Bone marrow (tissue), 2 donors: ENCODE measurements at regions not wholly inside any gene's neighbourhood (a gene's known extent, or its start where the extent isn't known, plus 50 kb on each side); places are given as distances from the start of the nearest gene placed in this dataset.
"Not testable (repeated sequence)": the region's sequence is repeated elsewhere in the genome, so short reads cannot be mapped to it uniquely, and the experiment has no call there.

Experiments
- DNase-seq, 2 donors: peaks; one replicate each; lab custom pipeline; 2025; lab: John Stamatoyannopoulos, UW

- DNase-seq: no peak
These were observed 107.6 kb upstream of the ZBTB20 start for GRCh38 chr3:115254492-115255196.

- DNase-seq: no peak
These were observed 108.1 kb upstream of the ZBTB20 start for GRCh38 chr3:115255197-115255585.

GRCh38 chr3:115270849-115271248, 123.8 kb upstream of the ZBTB20 start:
- DNase-seq: no peak

GRCh38 chr3:115272036-115272824, 125.1 kb upstream of the ZBTB20 start:
- no peak for DNase-seq

GRCh38 chr3:115275896-115276295, 128.8 kb upstream of the ZBTB20 start:
- no peak for DNase-seq

- DNase-seq: no peak
These were observed 132.9 kb upstream of the ZBTB20 start for GRCh38 chr3:115279939-115280338.

- DNase-seq: no peak
These were observed 133.4 kb upstream of the ZBTB20 start for GRCh38 chr3:115280506-115280905.

GRCh38 chr3:115281697-115282675, 134.9 kb upstream of the ZBTB20 start:
- DNase-seq: no peak

GRCh38 chr3:115284980-115285379, 137.9 kb upstream of the ZBTB20 start:
- no peak for DNase-seq

- no peak for DNase-seq
These were observed 139.6 kb upstream of the ZBTB20 start for GRCh38 chr3:115286529-115287197.

GRCh38 chr3:115287198-115287597, 140.1 kb upstream of the ZBTB20 start:
- no peak for DNase-seq

- no peak for DNase-seq
These were observed 145.0 kb upstream of the ZBTB20 start for GRCh38 chr3:115292131-115292530.

- no peak for DNase-seq
These were observed 145.6 kb upstream of the ZBTB20 start for GRCh38 chr3:115292677-115293165.

- DNase-seq: no peak
These were observed 146.2 kb upstream of the ZBTB20 start for GRCh38 chr3:115293321-115293720.

GRCh38 chr3:115301364-115301860, 154.3 kb upstream of the ZBTB20 start:
- DNase-seq: no peak

- not testable (repeated sequence) for DNase-seq
These were observed 170.9 kb upstream of the ZBTB20 start for GRCh38 chr3:115317953-115318352.

GRCh38 chr3:115321400-115321805, 174.3 kb upstream of the ZBTB20 start:
- no peak for DNase-seq

GRCh38 chr3:115322901-115323300, 175.8 kb upstream of the ZBTB20 start:
- DNase-seq: no peak

- no peak for DNase-seq
These were observed 176.3 kb upstream of the ZBTB20 start for GRCh38 chr3:115323380-115323779.

GRCh38 chr3:115324056-115324455, 177.0 kb upstream of the ZBTB20 start:
- no peak for DNase-seq

- DNase-seq: no peak
These were observed 178.5 kb upstream of the ZBTB20 start for GRCh38 chr3:115325539-115325938.
